Pons (tissue), 1 donor: ENCODE measurements at regions not wholly inside any gene's neighbourhood (a gene's known extent, or its start where the extent isn't known, plus 50 kb on each side); places are given as distances from the start of the nearest gene placed in this dataset.

Experiments used
- DNase-seq: peaks from one replicate; pipeline ENCODE4 v3.0.0-alpha.2; 2016; ENCODE audit warnings: low spot score

DNA sequence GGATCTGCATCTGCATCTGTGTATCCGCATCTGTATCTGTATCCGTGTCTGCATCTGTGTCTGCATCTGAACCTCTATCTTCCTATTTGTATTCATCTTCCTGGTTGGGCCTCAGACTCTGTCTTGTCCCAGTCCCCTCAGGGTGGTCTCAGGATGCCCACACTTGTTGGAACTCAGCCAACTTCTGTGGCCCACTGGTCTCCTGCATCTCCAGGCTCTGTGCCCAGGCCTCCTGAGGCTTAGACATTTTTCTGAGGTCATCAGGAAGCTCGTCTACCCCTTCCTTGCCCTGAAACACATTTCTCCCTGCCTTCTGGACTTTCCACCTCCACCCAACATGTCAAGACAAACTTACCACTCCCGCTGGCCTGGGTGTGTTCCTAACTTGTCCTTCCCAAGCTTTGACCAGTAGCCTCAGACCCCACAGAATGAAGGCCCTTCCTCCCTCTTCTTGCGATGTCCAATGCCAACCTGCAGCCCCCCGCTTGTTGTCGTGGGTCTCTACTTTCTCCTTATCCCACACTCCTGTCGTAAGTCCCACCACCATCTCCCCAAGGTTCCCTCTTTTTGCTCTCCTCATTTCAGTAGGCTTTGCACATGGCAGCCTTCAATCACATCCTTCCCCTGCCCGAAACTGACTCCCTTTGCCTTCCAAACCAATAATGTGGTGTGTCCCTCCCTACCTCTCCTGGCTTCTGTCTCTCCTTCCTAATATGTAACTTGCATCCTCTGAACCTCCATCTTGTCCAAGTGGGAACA, 176.5 kb downstream of the DLL1 start:
- no peak for DNase-seq

DNA sequence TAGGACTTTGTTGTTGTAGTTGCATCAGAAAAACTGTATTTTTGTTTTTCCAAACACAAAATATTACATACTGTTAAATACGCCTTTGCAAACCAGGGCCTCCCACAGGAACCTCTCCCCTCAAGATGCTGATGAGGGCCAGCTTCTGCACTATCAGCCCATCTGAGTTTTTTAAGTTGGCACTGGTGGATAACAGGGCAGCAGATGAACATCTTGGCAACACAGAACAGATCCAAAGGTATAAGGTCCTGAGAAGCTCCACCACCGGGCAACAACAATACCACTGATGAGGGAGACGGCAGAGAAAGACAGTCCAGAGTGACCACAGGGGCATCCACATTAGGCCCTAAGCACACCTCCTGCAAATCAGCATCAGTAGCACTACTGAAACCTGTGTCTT, 177.7 kb downstream of the DLL1 start:
- no peak for DNase-seq

DNA sequence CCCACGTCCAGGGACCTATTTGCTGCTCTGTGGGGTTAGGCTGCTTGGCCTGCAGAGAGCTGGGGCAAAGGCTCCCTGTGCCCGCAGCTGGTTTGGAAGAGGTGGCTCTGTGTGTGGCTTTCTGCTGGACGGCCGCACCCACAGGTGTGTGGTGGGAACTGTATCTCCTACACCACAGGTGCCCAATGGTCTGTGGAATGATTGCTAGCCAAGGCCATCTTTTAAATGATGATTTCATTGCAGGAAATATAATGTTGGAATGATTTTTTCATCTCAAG, 178.4 kb downstream of the DLL1 start:
- DNase-seq: no peak

DNA sequence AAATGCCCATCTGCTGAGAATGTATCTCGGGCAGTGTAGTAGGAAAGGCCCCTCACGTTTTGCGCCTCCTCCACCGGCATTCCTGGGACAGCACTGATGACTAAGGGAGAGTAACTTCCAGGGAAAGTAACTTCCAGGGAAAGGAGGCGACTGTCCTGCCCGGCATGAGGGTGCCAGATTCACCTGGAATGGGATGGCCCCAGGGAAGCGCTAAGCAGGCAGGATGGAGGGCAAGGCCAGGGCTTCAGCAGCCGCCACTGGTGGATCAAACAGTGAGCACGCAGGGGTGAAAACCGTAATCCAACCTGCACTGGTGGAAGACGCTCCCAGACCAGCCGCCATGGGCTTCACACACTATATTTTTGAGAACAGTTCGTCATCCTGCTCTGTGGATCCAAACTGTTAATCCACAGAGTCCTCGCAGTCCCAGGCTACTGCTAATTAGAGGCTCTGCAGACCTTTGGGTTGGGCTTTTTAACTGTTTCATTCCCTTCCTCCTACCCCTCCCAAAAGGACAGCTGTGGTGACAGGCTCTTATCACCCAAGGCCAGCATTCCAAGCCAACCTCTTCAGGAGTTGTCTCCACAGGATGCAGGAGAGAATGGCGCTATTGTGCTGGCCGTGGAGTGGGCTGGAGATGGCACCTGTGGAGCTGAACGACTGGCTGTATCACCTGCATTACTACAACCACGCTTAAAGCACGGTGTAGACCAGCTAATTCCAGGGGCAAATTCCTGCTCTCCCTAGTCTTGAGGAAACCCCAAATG, 178.9 kb downstream of the DLL1 start:
- DNase-seq: no peak

DNA sequence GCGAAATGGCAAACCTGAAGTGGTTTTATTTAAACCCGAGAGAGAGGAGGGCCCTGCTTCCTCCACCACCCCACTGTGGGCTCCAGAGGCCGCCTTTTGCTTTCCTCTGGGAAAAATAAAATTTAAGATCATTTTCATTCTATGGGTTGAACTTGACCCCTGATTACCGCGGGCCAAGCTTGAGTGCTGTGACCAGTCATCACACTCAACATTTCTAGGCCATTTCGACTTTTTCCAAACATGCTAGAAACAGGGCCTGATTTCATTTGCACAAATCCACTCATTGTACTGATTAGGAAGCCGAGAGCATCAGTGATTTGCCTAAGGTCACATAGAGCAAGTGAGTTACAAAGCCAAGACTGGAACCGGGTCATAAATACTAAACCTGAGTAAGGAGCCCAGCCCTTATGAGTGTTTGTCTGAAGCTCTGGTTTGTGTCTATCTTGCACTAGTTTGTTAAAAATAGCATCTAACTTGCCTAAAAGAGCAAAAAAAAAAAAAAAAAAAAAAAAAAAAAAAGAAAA, 179.7 kb downstream of the DLL1 start:
- no peak for DNase-seq

DNA sequence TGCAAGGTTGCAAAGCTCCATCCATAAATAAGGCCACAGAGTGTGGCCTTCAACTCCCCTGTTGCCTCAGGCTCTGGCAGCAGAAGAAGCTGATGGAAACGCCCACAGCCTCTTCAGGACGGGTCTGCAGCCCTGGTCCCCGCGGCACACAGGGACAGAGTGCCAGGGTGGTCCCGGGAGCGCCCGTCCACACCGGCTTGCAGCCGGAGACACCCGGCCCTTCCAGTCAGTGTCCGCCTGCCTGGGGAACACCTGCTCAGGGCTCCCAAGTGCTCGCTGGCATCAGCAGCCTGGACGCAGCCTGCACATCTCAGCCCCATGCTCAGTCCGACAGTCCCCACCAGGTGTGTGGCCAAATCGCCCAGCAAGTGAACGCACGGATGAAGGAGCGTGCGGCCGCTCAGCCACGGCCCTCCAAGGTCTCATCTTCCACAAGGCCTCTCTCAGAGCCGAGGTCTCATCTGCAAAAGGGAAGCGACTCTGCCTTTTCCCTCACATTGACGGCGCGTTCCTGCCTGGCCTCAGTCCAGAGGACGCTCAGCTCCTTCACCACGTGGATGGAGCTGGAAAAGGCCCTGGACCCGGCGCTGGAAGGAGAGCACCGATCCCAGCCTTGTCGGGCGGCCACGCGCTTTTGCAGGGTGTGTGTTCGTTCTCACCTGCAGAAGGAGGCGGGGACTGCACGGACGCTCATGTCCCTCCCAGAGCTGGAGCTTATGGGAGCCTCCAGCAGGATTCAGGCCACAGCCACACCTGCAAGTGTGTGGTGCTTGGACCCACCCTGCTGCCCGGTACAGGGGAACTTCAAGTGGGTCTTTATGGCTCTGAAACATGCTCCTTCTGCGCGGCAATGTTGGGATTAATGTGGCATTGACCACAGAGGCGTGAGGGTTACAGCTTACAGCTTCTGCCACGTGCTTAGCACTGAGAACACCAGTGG, 180.4 kb downstream of the DLL1 start:
- no peak for DNase-seq

DNA sequence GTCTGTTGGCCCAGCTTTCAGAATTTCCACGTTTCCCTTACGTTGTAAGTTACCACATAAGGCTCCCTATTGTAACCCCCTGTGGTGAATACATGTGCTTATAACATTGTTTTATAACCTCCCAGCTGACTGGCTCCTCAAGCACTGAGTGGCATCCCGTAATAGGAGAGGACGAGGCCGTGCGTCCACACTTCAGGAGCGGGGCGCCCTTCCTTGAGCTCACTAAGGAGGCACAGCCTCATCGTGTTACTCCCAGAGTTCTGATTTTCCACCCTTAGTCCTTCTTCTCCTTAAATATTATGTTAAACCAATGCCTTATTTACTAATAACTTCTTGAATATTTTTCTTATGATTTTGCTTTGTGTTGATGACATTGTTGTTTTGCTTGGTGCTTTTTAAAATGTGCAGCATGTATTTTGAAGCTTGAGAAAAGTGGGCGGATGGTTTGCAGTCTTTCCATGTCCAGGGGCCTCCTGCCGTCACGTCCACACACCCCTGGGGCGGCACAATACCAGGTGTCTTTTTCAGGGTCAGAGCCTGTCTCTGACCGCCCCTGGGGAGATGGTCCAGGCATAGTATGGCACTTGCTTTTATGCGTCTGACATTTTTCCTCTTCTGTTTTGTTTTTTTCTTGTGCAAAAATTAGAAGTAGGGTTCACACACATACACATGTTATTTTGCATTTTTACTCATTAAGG, 181.8 kb downstream of the DLL1 start:
- DNase-seq: no peak

DNA sequence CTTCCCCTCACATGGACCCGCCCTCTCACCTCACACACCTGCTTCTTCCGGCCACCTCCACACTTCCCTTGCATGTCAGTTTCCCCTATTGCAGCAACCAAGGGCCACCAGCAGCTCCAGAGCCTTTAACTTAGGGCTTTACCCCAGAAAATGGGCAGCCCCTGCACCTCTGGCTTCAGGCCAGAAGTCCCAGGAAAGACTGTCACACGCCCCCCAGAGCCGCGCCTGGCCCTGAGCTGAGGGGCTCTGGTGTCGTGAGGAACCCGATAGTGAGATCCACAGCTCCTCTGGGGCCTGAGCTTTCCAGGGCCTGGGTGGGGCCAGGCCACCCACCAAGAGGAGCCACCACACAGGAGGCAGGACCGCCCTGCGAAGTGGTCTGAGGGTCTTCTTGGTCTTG, 182.4 kb downstream of the DLL1 start:
- no peak for DNase-seq

DNA sequence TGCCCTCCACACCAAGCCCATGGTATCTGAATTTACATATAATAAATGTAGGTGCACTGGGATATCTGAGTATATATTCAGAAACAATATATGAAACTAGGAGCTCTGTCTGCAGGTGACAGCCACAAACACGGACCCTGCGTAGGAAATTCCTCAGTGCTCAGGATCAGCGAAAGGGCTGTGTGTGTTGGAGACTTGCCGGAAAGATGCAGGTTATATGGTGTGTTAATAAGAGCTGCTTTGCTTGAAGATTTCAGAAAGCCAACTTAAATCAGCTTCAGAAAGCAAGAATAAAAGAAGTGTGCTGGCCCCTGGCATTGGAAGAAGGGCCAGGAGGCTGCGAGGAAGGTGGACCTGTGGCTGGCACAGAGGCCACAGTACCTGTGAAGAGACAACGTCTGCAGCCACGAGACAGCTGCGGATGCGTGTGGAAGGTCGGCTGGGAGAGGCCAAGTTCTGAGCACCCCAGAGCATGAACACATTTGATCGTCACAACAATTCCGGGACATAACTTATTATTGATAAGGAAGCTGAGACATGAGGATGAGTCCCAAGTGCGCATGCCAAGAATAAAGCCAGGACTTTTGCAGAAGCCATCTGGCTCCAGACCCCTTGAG, 183.2 kb downstream of the DLL1 start:
- DNase-seq: no peak

DNA sequence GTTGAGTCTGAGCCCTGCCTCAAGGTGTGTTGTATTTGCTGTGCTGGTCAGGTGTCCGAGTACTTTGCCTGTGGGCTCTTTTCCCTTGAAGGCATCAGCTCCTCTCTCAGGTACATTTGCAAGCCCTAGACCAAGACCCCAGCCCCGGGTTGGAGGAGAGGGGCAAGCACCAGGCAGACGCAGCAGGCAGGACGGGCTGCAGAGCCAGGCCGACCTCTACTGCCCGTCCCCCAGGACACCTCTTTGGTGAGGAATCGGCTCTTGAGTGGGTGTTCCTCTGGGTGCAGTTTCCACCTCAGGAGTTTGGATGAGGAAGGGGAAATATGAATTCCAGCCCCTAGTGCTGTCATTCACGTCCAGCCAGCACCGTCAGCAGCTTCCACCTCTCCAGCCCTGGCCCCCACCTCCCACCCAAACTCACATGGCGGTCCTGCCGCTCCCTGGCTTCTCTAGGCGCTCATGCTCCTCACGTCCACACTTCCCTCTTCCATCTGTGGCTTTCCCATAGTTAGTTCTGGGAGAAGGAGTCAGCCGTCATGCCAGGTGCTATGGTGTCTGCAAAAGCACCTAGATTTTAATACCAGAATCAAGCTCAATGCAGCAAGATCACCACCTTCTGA, 183.9 kb downstream of the DLL1 start:
- DNase-seq: no peak

DNA sequence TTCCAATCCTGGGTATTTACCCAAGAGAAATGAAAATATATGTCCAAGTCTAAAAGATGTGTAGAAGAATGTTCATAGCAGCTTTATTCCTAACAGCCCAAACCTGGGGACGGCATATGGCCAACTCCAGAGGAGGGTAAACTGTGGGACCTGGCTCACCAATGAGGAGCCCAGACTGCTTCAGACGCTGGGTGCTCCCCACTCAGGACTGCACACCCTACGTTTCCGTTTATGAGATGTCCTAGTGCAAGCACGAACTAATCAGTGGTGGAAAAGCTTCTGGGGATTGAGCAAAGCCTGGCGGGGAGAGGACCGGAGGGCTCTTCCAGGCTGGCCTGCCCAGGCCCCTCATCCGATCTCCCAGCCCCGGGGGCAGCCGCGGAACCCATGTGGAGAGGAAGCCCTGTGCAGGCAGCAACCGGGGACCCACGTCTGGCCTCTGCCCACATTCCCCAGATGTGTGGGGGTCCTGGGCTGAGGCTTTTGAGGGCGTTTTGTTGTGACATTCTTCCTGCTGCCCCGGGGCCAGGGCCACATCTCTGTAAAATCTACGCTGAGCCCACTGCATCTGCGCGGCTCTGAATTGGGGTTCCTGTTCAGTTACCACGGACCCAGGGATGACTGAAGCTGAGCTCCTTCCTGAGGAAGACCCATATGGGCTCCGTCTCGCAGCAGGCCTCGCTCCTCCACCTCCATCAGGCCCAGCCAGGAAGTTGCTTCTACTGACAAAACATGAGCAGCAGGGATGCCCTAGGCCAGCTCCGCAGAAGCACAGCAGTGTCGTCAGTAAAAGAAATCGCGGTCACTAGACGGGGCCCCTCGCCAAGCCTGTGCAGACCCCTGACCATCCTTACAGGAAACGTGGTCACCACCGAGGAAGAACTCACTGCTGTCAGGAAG, 188.0 kb downstream of the DLL1 start:
- no peak for DNase-seq

DNA sequence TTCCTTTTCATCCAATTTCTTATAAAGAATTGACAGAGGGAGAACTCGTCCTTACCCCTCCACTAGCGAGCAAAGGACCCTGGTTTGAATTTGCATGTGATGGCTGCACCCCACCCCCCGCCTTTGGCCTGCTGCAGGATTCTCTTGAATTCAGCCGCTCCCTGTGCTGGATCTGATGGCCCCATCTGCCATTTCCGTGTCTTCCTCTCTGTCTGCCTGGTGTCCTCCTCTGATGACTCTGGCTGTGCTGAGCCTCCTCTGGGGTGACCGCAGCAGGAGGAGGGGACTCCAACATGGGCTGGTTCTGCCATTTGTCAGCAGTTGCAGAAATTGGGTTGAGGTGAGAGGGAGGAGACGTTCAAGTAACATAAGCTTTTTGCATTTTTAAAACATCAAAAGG, 188.8 kb downstream of the DLL1 start:
- no peak for DNase-seq

DNA sequence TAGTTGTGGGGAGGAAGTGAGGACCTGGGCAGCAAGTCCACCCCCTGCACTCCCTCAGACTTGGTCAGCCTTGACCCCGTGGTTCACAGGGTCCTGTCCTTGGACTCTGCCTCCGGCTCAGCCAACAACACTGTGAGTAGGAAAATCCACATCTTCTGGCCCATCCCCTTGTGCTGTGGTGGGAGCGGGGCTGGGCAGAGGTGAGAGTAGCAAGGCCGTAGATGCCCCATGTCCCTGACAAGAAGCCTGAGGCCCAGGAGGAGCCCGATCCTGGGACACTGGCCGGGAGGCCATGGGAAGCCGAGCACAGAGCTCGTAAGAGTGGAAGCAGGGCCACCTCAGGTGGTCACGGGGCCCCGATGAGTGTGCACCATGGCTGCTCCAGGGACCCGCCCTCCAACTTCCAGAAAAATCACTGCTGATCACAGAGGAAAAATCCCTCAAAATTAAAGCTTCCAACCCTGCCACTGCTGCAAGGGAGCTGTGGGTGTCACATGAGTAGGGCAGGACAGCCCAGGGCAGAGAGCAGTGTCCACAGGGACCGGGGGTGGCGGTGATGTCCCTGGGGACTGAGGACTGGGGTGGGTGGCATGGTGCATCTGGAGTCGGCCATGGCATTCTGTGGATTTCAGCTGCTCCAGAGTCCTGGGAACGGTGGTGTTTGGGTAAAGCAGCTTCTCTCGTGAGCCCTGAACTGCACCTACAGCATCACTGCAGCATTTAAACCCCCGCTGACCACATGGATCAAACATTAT, 189.4 kb downstream of the DLL1 start:
- DNase-seq: no peak

DNA sequence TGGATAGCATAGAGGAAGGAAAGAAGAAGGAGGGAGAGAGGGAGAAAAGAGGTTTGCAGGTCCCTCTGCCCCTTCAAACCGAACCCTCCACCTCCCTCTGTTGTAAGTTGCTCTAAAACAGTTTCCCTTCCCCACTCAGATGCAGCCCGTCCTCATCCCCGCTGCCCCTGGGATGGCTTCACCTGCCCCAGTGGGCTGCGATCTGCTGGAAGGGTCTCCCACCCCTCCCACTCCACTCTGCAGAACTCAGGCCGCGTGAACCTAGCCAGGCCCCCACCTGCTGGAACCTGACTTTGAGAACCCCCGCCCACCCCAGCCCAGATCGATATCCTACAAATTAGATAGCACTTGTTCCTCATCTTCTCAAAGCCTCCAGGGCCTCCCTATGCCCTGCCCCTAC, 190.8 kb downstream of the DLL1 start:
- DNase-seq: no peak

DNA sequence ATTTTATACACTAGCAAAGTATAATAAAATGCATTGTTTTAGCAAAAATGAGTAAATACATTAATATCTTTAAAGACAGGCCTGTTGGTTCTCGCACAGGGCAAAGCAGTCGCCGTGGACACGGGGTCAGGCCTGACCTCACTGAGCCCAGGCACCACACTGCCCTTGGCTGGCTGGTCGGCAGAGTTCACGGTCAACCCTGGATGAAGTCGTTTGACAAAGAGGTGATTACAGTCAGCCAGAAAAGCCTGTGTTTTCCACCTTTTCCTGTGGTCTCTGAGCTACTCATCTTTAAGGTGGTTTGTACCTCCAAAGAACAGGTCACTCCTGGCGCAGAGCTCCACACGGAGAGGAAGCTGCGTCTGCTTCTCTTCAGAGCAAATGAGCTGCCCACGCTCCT, 191.5 kb downstream of the DLL1 start:
- DNase-seq: no peak

DNA sequence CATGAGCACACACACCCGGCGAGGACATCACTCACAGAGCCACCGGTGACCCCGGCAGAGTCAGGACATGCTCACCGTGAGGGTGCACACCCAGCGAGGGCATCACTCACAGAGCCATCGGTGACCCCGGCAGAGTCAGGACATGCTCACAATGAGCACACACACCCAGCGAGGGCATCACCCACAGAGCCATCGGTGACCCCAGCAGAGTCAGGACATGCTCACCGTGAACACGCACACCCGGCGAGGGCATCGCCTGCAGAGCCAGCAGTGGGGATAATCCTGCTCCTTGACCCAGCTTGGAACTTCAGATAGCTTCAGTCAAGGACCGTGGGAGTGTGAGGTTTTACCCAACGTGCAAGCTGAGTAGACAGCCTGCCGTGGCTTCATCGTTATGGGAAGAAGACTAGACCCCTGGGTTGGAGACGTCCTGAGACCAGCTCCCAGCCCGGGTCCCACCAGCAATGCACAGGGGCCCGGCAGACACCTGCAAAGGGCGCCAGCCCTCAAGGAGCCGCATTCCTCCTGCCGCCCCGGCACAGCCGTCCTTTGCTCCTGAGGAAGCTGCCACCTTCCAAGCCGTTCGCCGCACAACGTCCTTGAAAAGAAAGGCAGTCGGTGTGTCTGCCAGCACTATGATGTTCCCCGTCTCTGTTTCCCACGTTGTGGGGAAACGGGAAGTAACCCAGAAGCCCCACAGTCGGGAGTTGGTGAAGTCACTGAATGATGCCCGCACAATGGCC, 192.3 kb downstream of the DLL1 start:
- no peak for DNase-seq

DNA sequence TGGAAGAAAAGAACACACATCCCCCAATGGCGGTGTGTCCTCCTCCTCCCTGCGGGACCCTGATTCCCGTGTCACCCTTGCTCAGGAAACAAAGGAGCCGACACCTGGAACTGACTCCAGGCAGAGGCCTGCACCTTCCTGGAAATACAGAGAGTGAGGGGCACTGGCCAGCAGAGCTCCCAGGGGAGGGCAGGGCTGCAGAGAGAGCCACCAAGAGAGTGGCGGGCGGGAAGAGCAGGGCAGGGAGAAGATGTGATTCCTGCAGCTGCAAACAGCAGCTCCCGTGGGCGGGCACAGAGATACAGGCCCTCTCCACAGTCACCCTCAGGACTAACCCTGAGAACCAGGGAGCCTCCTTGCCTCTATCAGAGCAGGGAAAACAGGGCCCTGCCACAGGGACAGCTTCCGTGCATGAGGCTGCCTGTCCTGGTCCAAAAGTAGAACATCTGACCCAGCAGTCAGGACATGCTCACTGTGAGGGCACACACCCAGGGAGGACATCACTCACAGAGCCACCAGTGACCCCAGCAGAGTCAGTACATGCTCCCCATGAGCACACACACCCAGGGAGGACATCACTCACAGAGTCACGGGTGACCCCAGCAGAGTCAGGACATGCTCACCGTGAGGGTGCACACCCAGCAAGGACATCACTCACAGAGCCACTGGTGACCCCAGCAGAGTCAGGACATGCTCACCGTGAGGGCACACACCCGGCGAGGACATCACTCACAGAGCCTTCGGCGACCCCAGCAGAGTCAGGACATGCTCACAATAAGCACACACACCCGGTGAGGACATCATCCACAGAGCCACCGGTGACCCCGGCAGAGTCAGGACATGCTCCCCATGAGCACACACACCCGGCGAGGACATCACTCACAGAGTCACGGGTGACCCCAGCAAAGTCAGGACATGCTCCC, 193.1 kb downstream of the DLL1 start:
- DNase-seq: no peak
